Erythroblast (primary cell): ENCODE measurements at regions not wholly inside any gene's neighbourhood (a gene's known extent, or its start where the extent isn't known, plus 50 kb on each side); places are given as distances from the start of the nearest gene placed in this dataset.

Experiments used
- GATA1 ChIP-seq: IDR thresholded peaks from 2 replicates; pipeline ENCODE4 v1.6.1; 2011; ENCODE audit warnings: low read depth, mild to moderate bottlenecking, control low read depth, low read length, moderate library complexity
- POLR2A ChIP-seq: IDR thresholded peaks from 2 replicates; pipeline ENCODE4 v1.6.1; 2011; ENCODE audit warnings: mild to moderate bottlenecking, low read length

GRCh38 chr10:78367751-78368150, 334.1 kb downstream of the RPS24 start:
- TF ChIP-seq POLR2A, result no peak
- no peak for TF ChIP-seq GATA1
